Esophagus squamous epithelium (tissue), 4 donors: ENCODE measurements at regions not wholly inside any gene's neighbourhood (a gene's known extent, or its start where the extent isn't known, plus 50 kb on each side); places are given as distances from the start of the nearest gene placed in this dataset.

Experiments
- POLR2A ChIP-seq, 4 donors: fragments of 450-650 bp; IDR thresholded peaks; one replicate each; pipeline ENCODE4 v1.6.1; 2017; ENCODE audit warnings: antibody characterized with exemption in 4 of 4, mild to moderate bottlenecking in 4 of 4, moderate library complexity in 3 of 4
- TF ChIP-seq, protein P1 (sequence below), 6 experiments: fragments of 450-650 bp in 4 of 6; fragments of 200-600 bp in 2 of 6; sonication (generic) in 2 of 6; IDR thresholded peaks; one replicate each; pipeline ENCODE4 v1.5.1; 2016 to 2019; ENCODE audit warnings: antibody characterized with exemption in 6 of 6, mild to moderate bottlenecking in 4 of 6, moderate library complexity in 4 of 6

DNA sequence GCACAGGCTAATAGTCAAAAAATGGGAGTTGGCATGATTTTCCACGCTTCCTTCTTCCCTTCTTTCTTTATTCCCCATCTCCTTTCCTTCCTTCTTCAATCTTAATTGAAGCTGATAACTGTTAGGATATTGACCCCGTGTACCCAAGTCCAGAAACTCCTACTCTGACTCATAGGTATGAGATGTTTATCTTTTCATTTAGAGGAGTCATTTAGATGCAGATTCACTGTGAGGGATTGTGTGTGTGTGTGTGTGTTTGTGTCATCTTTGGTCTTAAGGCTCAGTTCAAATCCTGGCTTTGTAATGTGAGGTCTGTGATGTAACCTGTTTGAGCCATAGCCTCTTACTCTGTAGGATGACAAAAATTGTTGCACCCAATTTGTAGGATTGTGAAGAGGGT lies 332.0 kb upstream of the MAF start:
- TF ChIP-seq, protein P1, sequence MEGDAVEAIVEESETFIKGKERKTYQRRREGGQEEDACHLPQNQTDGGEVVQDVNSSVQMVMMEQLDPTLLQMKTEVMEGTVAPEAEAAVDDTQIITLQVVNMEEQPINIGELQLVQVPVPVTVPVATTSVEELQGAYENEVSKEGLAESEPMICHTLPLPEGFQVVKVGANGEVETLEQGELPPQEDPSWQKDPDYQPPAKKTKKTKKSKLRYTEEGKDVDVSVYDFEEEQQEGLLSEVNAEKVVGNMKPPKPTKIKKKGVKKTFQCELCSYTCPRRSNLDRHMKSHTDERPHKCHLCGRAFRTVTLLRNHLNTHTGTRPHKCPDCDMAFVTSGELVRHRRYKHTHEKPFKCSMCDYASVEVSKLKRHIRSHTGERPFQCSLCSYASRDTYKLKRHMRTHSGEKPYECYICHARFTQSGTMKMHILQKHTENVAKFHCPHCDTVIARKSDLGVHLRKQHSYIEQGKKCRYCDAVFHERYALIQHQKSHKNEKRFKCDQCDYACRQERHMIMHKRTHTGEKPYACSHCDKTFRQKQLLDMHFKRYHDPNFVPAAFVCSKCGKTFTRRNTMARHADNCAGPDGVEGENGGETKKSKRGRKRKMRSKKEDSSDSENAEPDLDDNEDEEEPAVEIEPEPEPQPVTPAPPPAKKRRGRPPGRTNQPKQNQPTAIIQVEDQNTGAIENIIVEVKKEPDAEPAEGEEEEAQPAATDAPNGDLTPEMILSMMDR (IDR thresholded peaks at IDR 0.05): no peak
- TF ChIP-seq POLR2A (IDR thresholded peaks at IDR 0.05): no peak
